Activated CD8-positive, alpha-beta T cell treated with anti-CD3 and anti-CD28 coated beads for 36 hours (primary cell): ENCODE measurements at regions not wholly inside any gene's neighbourhood (a gene's known extent, or its start where the extent isn't known, plus 50 kb on each side); places are given as distances from the start of the nearest gene placed in this dataset.

Source experiments
- ATAC-seq: fragments of 200-7000 bp; cut with Tn5 transposase; one replicate; pipeline ENCODE4 v1.10.0; 2021; ENCODE audit warnings: mild to moderate bottlenecking, moderate library complexity
- CTCF ChIA-PET: fragments of 350-600 bp; sonication (Branson Sonifier 250); formaldehyde crosslinking; loops from one replicate; lab custom pipeline; 2021; ENCODE audit warnings: antibody characterized with exemption; lab: Charles Lee
- POLR2A ChIA-PET: fragments of 350-600 bp; sonication (Branson Sonifier 250); formaldehyde crosslinking; loops from one replicate; lab custom pipeline; 2021; ENCODE audit warnings: antibody characterized with exemption; lab: Charles Lee
- DNase-seq: peaks from one replicate; pipeline ENCODE4 v3.0.0-alpha.2; 2020
- H3K27ac Mint-ChIP-seq: one replicate; pipeline ENCODE4 v1.8.0; 2021; ENCODE audit warnings: mild to moderate bottlenecking, mixed read lengths
- H3K27me3 Mint-ChIP-seq: one replicate; pipeline ENCODE4 v1.8.0; 2021; ENCODE audit warnings: mixed read lengths
- H3K36me3 Mint-ChIP-seq: one replicate; pipeline ENCODE4 v1.8.0; 2021; ENCODE audit warnings: low read depth, mixed read lengths
- H3K4me1 Mint-ChIP-seq: one replicate; pipeline ENCODE4 v1.8.0; 2021; ENCODE audit warnings: low read depth, mixed read lengths
- H3K4me3 Mint-ChIP-seq: one replicate; pipeline ENCODE4 v1.8.0; 2021; ENCODE audit warnings: mild to moderate bottlenecking, moderate library complexity, mixed read lengths
- H3K9me3 Mint-ChIP-seq: one replicate; pipeline ENCODE4 v1.8.0; 2021; ENCODE audit warnings: mixed read lengths
- CTCF ChIP-seq: fragments of 200-600 bp; IDR thresholded peaks from one replicate; pipeline ENCODE4 v1.8.0; 2022; ENCODE audit warnings: antibody characterized with exemption, mild to moderate bottlenecking
- intact Hi-C: fragments of 100-400 bp; cut with micrococcal nuclease; formaldehyde crosslinking; loops from one replicate; pipeline ENCODE4 v1.10.0; 2022

- TF ChIP-seq CTCF = no peak
- Mint-ChIP-seq H3K4me1 (peaks cover 19% of the 10 kb centered on the region), H3K27ac (no peak overlapping the region), H3K4me3 (no peak overlapping the region), H3K36me3 (no peaks in the 10 kb centered on the region), H3K9me3 (peaks cover 1% of the 10 kb centered on the region), H3K27me3 (peaks cover 11% of the 10 kb centered on the region)
- ATAC-seq (peak; percentile 45), DNase-seq (peak; percentile 40)
- intact Hi-C loops = no loop called here
- ChIA-PET CTCF (interaction anchor here (1.4 kb wide), 1 partner anchor 191 kb away, joined by 3 read pairs; the partner anchor contains the start of gene RRBP1), POLR2A (no interaction called here)
Observed at GRCh38 chr20:17873410-17874270, 95.0 kb downstream of the SNX5 start.

GRCh38 chr20:17872959-17873358 is 95.6 kb downstream of the SNX5 start:
- ChIA-PET CTCF (no interaction called here), POLR2A (interaction anchor here (0.6 kb wide), 1 partner anchor 377 kb away, joined by 3 read pairs; no protein-coding TSS in a partner anchor)
- peaks cover 12% of the 10 kb centered on the region for H3K4me1 Mint-ChIP-seq
- H3K36me3 Mint-ChIP-seq = no peaks in the 10 kb centered on the region
- peaks cover 11% of the 10 kb centered on the region for H3K27me3 Mint-ChIP-seq
- TF ChIP-seq CTCF = no peak
- no peak for DNase-seq
- no peak overlapping the region for H3K4me3 Mint-ChIP-seq
- no peak for ATAC-seq
- H3K27ac Mint-ChIP-seq = no peak overlapping the region
- intact Hi-C loops = no loop called here
- peaks cover 1% of the 10 kb centered on the region for H3K9me3 Mint-ChIP-seq

GRCh38 chr20:17872434-17872833 is 96.2 kb downstream of the SNX5 start:
- no peak for TF ChIP-seq CTCF
- H3K4me3 Mint-ChIP-seq = no peak overlapping the region
- peak; percentile 13 for DNase-seq
- peak; percentile 10 for ATAC-seq
- no peaks in the 10 kb centered on the region for H3K36me3 Mint-ChIP-seq
- H3K27me3 Mint-ChIP-seq = peaks cover 11% of the 10 kb centered on the region
- ChIA-PET CTCF (no interaction called here), POLR2A (interaction anchor here (0.6 kb wide), 1 partner anchor 378 kb away, joined by 3 read pairs; no protein-coding TSS in a partner anchor)
- H3K4me1 Mint-ChIP-seq = peaks cover 11% of the 10 kb centered on the region
- intact Hi-C loops = no loop called here
- no peak overlapping the region for H3K27ac Mint-ChIP-seq
- H3K9me3 Mint-ChIP-seq = peaks cover 1% of the 10 kb centered on the region

GRCh38 chr20:17871886-17872285 is 96.7 kb downstream of the SNX5 start:
- H3K36me3 Mint-ChIP-seq = no peaks in the 10 kb centered on the region
- peak overlapping the region; percentile 22 for H3K27ac Mint-ChIP-seq
- H3K27me3 Mint-ChIP-seq = peaks cover 8% of the 10 kb centered on the region
- H3K9me3 Mint-ChIP-seq = peaks cover 1% of the 10 kb centered on the region
- H3K4me1 Mint-ChIP-seq = peaks cover 11% of the 10 kb centered on the region
- ChIA-PET CTCF (interaction anchor here (1.2 kb wide), 1 partner anchor 26 kb away, joined by 3 read pairs; no protein-coding TSS in a partner anchor), POLR2A (no interaction called here)
- ATAC-seq (no peak), DNase-seq (peak; percentile 22)
- intact Hi-C loops = no loop called here
- TF ChIP-seq CTCF = no peak
- no peak overlapping the region for H3K4me3 Mint-ChIP-seq

GRCh38 chr20:17871181-17871580 is 97.4 kb downstream of the SNX5 start:
- no peaks in the 10 kb centered on the region for H3K36me3 Mint-ChIP-seq
- peaks cover 4% of the 10 kb centered on the region for H3K27me3 Mint-ChIP-seq
- ChIA-PET CTCF (interaction anchor here (1.2 kb wide), 1 partner anchor 27 kb away, joined by 3 read pairs; no protein-coding TSS in a partner anchor), POLR2A (no interaction called here)
- H3K4me3 Mint-ChIP-seq = no peak overlapping the region
- no peak overlapping the region for H3K27ac Mint-ChIP-seq
- intact Hi-C loops = no loop called here
- no peak for DNase-seq
- no peak for ATAC-seq
- no peak for TF ChIP-seq CTCF
- H3K4me1 Mint-ChIP-seq = peaks cover 11% of the 10 kb centered on the region
- peaks cover 1% of the 10 kb centered on the region for H3K9me3 Mint-ChIP-seq
